NCI-H2029 (cell line): ENCODE measurements at regions not wholly inside any gene's neighbourhood (a gene's known extent, or its start where the extent isn't known, plus 50 kb on each side); places are given as distances from the start of the nearest gene placed in this dataset.
"Not testable (repeated sequence)": the region's sequence is repeated elsewhere in the genome, so short reads cannot be mapped to it uniquely, and the experiment has no call there.

Experiments used
- DNase-seq: peaks from one replicate; lab custom pipeline; 2025; lab: John Stamatoyannopoulos, UW

DNA sequence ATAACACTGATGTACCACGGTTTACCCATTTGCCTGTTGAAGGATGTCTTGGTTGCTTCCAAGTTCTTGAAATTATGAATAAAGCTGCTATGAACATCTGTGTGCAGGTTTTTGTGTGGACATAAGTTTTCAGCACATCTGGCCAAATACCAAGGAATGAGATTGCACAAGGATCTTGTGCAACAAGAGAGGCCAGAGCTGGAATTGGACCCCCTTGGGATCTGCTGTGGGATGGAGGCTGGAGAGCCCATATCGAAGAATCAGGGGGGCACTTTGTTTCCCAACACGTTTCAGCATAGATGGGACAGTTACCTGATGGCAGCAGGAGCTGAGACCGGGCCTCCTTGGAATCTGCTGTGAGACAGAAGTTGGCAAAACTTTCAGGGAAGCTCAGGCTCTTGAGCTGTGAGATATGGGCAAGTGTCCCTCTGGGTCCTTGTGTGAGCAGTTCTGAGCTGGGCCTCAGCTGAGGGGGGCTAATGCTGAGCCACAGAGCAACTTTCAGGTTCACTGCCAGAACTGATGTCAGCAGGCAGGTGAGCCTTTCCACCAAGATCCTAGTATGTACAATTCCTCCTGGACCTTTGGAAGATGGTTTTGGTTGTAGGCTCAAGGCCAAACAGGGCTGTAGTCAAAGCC, 115.2 kb upstream of the RAB18 start:
- no peak for DNase-seq

DNA sequence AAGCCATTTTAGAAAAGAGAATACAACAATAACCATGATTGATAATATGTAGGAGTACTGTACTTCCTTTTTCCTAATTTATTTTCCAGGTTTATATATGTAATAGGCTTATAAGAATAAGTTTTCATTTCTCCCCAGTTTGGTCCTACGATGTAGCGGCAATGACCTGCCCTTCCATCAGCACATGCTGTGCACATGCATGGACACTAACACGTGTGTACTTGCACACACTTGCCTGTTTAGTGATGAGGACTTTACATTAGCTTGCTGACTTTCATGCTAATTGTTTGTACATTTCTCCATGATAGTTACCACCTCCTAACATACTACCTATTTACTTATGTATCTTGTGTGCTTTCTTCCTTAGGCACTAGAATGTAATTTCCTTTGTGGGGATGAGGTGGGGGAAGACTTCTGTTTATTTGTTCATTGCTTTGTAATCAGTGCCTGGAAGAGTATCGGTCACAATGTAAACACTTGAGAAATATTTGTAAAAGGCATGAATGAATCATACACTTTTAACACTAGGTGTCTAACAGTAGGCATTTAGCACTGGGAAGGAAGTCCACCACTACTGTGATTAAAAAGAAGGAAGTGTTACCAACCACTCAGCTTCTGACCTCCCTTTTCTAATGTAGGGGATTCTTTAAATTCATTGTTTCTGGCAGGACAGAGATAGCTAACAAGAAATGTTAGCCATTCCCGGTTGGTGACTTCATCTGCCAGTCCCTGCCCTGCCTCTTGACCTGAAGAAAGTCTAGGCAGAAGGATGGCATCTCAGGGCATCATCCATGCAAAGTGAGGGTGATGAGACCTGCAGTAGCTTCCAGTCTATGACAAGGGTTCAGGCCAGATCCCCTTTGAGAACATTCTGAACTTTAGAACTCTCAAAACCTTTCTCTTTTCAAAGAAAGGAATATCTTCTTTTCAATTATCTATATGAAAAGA, 120.2 kb upstream of the RAB18 start:
- peak; percentile 53 for DNase-seq

DNA sequence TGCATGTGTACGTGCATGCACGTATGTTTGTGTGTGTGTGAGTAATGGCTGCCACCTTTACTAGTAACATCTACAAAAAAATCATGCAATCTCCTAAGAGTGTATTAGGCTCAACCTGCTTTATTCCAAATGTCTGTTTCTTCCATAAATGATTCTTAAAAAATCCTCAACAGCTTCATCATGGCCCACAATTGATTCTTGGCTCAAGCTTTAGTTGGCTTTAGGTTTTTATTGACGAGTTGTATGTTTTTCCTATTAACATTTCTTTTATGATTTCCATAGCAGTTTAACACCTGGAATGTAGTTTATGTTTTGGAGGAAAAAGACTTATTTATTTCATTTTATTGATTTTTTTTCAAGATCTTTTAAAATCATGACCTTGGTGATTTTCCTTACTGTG, 121.9 kb upstream of the RAB18 start:
- no peak for DNase-seq

DNA sequence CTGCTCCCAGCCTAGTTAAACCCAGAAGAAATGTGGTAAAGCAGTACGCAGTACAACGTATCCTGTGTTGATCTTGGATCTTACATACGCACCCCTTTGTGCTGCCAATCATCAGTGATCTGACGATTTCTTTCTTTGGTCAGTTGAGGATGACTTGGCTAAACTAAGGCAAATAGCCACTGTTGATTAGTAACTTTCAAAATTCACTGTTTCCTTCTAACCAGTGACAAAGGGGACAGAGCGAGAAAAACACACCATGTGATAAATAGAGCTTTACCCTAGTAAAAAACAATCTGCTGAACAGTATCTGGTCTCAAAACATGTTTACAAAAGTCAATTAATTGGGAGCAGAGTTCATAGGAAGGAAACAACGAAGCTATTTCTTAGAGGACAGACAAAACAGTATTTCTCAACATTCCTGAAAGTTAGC, 123.2 kb upstream of the RAB18 start:
- DNase-seq: no peak

DNA sequence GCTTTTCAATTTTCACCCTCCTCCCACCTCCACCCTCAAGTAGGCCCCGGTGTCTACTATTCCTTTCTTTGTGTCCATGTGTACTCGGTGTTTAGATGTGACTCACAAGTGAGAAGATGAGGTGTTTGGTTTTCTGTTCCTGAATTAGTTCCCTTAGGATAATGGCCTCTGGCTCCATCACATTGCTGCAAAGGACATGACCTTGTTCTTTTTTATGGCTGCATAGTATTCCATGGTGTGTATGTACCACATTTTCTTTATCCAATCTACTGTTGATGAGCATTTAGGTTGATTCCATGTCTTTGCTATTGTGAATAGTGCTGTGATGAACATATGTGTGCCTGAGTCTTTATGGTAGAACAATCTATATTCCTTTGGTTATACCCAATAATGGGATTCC, 125.1 kb upstream of the RAB18 start:
- DNase-seq: not testable (repeated sequence)

DNA sequence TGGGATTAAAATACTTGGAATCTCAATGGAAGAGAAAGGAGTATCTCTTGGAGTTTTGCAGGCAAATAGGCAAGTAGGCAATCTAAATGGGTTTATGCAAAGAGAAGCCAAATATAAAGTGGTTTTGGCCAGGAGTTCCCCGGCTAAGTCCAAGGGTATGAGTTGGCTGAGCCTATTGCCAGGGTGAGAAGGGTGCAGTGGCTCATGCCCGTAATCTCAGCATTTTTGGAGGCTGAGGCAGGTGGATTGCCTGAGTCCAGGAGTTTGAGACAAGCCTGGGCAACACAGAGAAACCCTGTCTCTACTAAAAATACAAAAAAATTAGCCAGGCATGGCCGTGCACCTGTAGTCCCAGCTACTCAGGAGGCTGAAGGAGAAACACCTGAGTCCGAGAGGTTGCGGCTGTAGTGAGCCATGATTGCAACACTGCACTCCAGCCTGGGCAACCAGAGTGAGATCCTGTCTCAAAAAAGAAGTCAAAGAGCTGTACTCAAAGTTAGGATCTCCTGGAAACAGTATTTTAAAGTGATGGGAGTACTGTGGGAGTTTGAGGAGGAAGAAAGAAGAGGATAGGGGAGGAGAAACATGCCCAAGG, 130.4 kb upstream of the RAB18 start:
- no peak for DNase-seq

DNA sequence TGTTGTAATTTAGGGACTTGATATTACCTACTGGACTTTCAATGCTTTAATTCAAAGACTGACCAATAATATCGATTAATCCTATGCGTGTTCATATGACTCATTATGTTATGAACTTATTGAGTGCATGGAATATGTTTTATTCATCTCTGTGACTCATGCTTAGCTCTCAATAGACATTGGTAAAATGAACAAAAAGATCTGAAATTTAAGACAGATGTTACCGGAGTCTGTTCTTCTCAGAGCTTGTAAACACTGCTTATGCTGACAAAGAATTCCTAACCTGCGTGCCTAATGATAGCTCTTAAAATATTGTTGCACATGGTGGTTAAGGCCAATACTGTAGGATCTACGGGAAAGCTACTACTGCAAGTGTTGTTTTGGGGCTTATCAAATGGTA, 131.5 kb upstream of the ACBD5 start:
- no peak for DNase-seq

DNA sequence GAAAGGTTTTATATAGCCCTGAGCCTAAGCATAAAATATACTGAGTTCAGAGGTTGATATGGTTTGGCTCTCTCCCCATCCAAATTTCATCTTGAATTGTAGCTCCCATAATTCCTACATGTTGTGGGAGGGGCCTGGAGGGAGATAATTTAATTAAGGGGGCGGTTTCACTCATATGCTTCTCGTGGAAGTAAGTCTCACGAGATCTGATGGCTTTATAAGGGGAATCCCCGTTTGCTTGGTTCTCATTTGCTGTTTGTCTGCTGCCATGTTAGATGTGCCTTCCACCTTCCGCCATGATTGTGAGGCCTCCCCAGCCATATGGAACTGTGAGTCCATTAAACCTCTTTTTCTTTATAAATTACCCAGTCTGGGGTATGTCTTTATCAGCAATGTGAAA, 130.8 kb upstream of the ACBD5 start:
- not testable (repeated sequence) for DNase-seq

DNA sequence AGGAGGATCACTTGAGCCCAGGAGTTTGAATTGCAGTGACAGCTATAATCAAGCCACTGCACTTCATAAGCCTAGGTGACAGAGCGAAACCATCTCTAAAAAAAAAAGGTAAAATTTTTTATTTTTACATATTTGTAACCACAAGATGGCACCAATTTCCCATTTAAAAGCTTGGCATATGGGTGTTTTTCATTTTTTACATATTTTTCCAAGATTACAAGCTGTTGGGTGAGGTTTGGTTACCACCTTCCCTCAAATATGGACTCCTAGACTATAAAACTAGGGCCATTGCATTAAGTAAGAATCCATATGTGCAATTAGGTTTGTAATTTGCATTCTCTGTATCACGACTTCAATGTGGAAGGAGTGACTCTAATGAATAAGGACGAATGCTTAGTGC, 129.3 kb upstream of the ACBD5 start:
- DNase-seq: no peak

DNA sequence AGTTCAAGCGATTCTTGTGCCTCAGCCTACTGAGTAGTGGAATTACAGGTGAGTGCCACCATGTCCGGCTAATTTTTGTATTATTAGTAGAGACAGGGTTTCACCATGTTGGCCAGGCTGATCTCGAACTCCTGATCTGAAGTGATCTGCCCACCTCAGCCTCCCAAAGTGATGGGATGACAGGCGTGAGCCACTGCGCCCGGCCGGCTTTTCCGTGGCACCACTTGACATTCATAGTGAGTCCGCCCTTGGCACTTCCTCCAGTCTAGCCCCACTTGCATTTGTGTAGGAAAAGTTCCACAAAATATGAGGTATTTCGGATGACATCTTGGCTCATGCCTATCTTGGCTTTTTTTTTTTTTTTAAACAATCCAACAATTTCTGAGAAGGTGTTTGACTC, 128.1 kb upstream of the ACBD5 start:
- DNase-seq: no peak

DNA sequence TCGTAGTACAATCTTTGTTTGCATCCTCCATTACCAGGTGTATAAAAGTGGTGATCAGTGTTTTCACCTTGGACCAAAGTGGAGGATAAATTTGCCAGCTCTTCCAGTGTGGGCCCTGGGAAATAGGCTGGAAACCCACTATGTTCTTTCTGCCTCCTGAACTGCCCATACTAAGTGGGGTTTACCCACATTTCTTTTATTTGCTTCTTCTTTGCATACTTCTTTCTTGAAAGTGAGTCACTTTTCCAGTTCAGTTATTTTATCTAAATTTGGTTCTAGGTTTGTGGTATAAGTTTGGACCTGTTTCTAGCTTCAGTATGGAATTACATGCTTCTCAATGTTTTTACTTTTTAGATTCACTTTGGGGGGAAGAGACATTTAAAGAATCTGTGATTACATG, 126.2 kb upstream of the ACBD5 start:
- no peak for DNase-seq

DNA sequence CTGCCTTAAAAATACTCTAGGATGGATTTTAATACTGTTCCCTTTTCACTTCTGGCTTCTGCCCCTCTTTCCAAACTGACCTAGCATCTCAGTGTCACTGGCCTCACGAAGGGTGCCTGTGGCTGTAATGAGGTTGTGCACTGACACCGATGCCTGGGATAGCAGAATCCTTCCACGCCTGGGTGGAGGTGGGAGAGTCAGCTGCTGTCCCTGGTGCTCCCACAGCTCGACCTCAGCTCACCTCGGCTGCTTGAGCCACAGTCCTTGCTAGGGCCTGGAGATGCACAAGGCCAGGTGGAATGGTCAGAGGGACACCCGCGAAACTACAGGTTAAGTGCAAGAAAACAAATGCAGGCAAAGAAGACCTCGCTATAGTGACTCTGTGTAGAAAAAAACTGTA, 123.4 kb upstream of the ACBD5 start:
- DNase-seq: no peak

DNA sequence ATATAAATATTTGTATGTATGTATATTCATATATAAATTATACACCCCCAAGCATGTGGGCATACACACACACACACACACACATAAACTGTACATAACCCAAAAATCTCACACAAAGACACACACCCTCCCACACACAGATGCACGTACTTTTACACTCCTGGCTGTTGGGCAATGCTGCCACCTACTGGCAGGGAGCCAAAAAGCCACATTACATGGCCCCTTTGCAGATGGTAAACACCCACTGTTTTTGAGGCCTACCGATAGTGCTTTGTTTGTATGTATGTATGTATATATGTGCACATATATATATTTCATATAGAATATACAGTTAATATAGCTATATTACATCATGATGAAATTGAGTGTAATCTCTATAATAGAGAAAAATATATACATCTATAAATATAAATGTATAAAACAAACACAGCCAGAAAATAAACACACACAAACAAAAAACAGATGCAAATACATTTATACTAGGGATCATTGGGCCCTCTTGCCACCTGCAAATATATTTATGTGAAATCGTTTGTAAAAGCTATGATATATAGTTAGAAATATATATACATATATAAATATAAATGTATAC, 120.1 kb upstream of the ACBD5 start:
- DNase-seq: no peak

DNA sequence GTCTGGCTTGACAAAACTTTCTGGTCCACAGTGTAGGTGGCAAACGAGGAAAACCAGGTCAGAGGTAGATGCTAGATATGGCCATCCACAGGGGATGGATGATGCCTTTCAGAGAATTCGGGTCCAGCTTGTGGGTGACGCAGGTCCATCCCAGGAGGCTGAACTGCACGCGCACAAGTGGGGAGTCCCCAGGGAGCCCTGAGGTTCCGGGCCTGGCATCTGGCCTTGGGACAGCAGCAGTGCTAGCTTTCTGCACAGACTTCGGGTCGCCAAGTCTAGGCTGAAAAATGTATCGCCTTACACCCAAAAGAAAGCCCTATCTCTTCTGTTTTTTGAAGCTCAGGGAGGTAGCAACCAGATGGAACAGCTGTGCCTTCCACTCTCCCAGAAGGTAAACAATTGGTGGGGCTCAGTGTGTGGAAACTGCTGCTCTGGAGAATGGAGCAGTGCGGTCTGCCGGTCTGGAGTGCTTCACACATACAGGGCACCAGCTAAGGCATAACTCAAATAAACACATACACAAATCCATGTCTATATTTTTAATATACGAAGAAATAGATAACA, 119.3 kb upstream of the ACBD5 start:
- DNase-seq: no peak

DNA sequence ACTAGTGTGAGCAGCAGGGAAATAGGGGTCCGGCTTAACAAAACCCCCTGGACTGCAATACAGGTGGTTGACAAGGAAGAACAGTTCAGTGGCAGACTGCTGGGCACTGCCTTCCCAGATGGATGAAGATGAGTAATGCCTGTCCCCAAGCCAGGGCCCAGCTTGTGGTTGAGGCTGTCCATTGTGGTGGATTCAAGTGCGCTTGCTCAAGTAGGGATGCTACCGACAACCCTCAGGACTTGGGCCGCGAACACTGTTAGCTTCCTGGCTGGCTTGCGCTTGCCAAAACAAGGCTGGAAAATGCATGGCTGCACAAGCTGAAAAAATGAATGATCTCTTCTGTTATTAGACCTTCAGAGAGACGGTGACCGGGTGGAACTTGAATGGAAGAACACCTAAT, 116.1 kb upstream of the ACBD5 start:
- no peak for DNase-seq

DNA sequence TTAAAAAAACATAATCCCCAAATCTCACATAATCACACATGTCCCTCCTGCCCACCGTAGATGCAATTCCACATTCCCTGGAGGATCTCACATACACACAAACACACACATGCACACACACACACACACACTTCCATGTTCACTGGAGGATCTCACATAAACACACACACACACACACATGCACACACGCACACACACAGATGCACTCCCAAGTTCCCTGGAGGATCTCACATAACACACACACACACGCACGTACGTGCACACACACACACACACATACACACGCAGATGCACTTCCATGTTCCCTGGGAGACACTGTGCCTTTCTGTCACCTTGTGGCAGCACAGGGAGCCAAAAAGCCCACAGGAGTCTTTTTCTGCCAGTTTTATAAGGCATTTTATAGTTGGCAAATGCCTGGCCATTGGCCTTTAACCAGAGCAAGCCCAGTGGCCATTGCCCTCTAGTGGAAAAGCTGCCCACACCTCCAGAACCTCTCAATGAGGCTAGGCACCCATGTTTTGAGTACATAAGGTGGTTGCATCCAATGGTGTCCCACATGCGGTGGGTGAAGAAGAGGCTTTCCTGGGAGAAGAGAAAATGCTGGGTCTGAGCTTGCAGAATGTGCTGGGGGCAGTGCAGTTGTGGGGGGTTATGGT, 115.4 kb upstream of the ACBD5 start:
- no peak for DNase-seq

DNA sequence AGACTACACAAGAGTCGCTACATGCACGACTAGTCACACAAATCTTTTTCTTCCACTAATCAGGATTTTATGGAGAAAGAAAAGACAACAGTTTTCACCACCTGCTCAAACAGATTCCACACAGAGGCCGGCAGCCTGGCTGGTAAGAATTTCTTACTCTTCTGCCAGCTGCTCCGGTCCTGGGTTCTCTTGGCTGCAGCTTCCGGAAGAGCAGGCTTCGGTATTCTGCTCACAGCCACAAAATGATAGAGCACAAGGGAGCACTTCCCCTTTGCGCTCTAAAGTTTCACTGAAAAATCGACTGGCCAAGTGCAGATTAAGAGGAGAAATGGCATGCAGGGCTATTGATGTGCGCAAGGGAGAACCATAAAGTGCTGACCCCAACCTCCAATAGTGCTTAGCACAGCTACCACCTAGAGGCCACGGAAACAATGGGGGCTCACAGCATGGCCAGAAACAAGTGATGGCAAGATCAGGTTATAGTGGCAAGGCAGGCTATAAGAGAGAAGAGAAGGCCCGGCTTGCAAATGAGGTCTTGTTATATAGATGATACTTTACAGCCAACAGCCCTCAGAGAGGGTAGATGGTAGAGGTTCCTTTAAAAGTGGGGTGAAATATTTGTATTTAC, 114.2 kb upstream of the ACBD5 start:
- not testable (repeated sequence) for DNase-seq

DNA sequence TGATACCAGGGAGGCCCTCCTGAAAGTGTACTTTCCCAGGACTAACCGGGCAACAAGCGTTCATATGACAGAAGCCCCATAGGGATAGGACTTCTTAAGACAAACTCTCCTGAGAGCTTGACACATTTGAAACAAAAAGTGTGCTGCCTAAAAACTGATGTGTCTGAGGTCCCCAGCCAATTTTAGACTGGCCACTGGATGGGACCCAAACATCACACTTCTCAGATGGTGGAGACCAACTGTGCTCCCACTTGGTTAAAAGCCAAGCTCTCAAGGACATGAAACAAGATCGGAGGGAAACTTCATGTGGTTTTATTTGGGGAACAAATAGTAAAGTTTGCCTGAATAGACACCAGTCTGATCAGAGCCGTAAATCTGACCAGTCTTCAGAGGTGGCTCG, 113.5 kb upstream of the ACBD5 start:
- DNase-seq: not testable (repeated sequence)

DNA sequence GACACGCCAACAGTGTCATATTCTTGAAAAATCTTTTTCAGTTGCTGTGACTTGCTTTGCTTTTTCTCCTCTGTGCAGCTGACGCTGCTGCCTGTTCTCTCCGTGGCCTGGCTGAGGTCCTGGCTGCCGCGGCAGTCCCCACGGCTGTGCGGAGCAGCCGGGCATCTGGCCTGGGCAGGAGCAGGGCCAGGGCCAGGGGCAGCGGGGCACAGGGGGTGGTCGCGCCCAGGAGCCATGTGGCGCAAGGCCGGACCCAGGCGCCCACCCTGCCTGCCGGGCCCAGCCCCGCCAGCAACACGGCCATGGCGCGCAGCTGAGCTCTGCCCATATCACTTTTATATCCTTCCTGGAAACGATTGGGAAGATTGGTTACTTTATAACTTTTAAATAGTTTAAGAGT, 109.4 kb upstream of the ACBD5 start:
- DNase-seq: no peak

DNA sequence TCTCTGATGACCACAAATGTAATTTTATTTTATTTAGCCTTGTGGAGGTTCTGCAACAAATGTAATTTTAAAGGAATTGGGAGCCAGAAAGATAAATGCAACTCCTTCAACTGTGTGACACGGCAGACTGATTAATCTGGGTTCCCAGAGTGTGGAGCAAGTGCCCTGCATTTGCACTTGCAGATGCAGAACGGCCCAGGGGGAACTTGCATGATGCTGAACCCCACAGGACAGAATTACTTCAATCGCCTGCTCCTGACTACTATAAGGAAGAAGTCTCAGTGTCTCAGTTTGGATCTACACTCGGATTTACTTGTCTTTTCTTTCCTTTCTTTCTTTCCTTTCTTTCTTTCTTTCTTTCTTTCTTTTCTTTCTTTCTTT, 107.2 kb upstream of the ACBD5 start:
- not testable (repeated sequence) for DNase-seq

DNA sequence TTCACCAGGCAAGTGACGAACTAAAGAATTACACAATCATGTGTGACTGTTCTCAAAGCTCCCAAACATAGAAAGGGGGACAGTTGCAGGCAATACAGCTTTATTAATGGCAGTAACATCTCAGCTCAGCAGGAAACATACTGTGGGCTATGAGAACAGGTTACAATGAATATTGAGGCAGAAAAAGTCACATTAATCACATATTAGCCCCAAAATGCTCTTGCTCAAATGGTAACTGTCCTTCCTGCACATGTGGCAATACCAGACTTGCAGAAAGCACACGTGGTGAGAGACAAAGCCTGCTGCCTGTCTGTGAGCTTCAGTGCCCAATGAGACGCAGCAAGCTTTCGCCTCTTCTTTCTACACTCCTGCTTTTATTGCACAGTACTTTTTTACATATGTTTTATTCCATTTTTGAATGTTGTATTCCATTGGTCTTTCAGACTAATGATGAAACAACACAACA, 104.9 kb upstream of the ACBD5 start:
- no peak for DNase-seq
